GM12872 (cell line): ENCODE measurements at regions not wholly inside any gene's neighbourhood (a gene's known extent, or its start where the extent isn't known, plus 50 kb on each side); places are given as distances from the start of the nearest gene placed in this dataset.

Experiments used
- CTCF ChIP-seq: IDR thresholded peaks from 3 replicates; pipeline ENCODE4 v1.5.1; 2011; ENCODE audit warnings: low read depth, mild to moderate bottlenecking, low read length, moderate library complexity; ENCODE audit not compliant: insufficient read depth

- peak; percentile 65 for TF ChIP-seq CTCF
Observed at GRCh38 chr11:104333977-104334376, 170.0 kb upstream of the PDGFD start.

- peak; percentile 66 for TF ChIP-seq CTCF
Observed at GRCh38 chr11:104332110-104332509, 168.2 kb upstream of the PDGFD start.

- TF ChIP-seq CTCF: no peak
Observed at GRCh38 chr11:104329078-104329665, 165.2 kb upstream of the PDGFD start.

- TF ChIP-seq CTCF: no peak
Observed at GRCh38 chr11:104328512-104328907, 164.6 kb upstream of the PDGFD start.

GRCh38 chr11:104327861-104328511, 164.0 kb upstream of the PDGFD start:
- TF ChIP-seq CTCF: no peak

GRCh38 chr11:104325093-104325492, 161.1 kb upstream of the PDGFD start:
- no peak for TF ChIP-seq CTCF

GRCh38 chr11:104324276-104324675, 160.3 kb upstream of the PDGFD start:
- TF ChIP-seq CTCF: no peak
